HG03196 (cell line): ENCODE measurements at regions not wholly inside any gene's neighbourhood (a gene's known extent, or its start where the extent isn't known, plus 50 kb on each side); places are given as distances from the start of the nearest gene placed in this dataset.

ENCODE experiments used
- ATAC-seq: cut with Tn5 transposase; IDR thresholded peaks from one replicate; pipeline ENCODE4 v1.9.1; 2021; ENCODE audit not compliant: unreplicated experiment

DNA sequence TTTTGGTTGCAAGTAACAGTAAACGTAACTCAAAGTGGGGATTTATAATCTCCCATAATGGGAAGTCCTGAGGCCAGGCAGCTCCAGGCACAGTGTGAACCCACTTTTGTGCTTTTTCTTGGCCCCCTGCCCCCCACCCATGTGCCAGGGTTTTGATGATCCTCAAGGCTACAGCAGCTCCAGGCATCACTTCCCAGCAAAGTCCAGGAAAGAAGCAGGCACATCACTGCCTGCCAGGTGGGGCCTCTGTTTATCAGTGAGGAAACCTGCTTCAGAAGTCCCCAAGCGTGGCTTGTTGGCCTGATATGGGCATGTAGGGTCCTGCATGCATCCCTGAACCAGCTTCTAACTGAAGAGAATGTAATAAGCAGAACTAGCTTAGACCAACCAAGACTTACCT is 299.2 kb upstream of the SKOR2 start:
- no peak for ATAC-seq

DNA sequence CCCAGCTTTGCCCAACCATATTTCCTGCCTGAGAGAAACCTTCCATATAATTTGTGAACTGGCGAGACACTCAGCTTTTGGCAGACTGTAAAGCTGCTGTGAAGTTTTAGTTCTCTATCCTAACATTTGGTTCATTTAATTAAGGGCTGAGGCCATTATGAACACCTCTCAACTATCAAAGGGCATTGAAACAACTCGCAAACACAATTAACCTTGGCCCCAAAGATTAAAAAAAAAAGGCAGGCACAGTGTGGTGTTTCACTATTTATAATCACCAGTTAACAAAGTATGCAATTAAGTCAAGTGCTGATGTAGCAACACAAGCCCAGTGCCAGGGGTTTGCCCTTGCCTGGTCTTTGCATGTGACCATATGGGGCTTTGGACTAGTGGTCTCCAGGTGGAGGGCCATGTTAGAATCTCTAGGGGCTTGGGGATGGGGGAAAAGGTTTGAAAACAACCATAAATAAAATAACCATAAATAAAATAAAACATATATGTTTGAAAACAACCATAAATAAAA is 297.6 kb upstream of the SKOR2 start:
- no peak for ATAC-seq

DNA sequence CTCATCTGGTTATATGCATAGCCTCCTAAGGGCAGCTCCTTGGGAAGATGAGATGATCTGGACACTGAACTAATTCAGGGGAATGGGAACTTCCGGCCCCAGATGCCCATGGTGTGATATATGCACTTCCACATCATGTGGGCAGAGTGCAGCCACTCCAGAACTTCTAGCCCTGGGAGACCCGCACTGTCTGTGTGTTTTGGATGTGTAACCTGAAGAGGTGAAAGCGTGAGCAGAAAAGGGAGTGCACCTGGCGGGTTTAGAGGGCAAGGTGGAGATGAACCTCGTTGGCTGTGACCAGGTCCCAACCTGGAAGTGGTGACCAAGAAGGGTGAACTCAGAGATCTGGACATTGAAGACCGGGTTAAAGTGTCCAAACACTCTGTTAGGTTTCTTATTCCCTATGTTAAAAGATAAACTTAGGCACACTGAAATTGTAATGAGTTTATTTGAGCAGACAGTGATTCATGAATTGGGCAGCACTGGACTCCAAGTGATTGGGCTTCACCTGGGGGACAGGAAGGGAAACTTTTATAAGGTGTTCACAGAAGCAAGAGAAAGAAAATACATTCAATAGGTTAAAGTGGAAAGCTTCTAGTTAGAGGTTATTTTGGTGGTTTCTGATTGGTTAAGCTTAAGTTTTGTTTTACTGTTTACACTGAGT is 296.2 kb upstream of the SKOR2 start:
- no peak for ATAC-seq

GRCh38 chr18:47545613-47546012 is 294.2 kb upstream of the SKOR2 start:
- no peak for ATAC-seq

DNA sequence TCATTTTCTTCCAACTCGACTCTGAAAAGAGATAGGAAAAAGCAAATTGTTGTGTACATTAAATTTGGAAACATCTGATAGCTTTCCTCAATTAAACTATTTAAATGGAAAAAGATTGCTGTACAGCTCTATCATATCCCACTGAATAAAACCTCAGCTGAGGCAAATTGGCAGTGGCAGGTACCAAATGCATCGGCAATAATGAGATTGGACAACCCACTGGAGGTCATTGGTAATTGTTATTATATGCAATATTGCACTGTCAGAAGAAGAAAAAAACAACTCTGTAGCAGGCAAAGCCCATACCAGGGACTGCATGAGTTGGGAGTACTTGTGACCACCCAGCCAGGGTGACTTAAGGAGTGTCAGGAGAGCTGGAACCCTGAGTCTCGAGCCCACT is 291.6 kb upstream of the SKOR2 start:
- no peak for ATAC-seq

- no peak for ATAC-seq
These were observed 291.1 kb upstream of the SKOR2 start for GRCh38 chr18:47542551-47542950.

GRCh38 chr18:47531717-47532116 is 280.3 kb upstream of the SKOR2 start:
- ATAC-seq, result no peak

- ATAC-seq, result no peak
These were observed 279.2 kb upstream of the SKOR2 start for GRCh38 chr18:47530695-47531094.

GRCh38 chr18:47528343-47528742 is 276.9 kb upstream of the SKOR2 start:
- no peak for ATAC-seq

DNA sequence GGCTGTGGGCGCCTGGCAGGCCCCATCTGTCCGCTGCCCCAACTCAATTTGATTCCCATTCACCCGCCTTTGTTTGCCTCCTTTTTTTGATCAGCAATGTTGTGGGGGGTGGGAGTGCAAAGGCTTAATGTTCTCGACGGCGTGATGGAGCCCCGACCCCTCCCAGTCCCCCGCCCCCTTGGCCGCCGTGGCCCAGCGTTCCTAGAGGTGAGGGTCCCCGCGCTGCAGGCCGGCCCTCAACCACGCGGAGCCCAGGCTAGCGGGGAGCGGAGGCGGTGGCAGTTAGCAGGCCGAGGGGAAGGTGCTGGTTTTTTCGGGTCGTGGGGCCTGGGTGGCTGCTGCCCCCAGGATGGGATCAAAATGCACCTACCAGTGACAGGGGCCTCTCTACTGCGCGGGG is 274.7 kb upstream of the SKOR2 start:
- ATAC-seq, result no peak

GRCh38 chr18:47522359-47522758 is 270.9 kb upstream of the SKOR2 start:
- no peak for ATAC-seq

- ATAC-seq, result no peak
These were observed 268.8 kb upstream of the SKOR2 start for GRCh38 chr18:47520263-47520662.

DNA sequence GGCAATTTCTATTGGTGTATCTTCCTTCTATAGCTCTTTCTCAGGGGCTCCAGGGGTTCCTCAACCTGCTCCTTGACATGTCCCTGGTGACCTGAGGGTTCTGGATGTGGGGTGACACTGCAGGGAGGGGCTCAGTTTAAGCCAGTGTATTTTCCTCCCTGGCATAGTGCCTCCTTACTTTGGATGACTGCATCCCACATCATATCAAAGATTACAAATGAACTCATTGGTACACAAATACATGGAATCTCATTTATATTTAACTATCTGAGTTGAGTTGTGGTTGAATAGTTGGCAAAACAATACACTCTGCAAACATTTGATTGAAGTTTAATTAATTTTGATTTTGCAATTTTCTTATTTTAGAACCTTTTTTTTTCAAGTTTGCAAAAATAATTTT is 268.2 kb upstream of the SKOR2 start:
- no peak for ATAC-seq

DNA sequence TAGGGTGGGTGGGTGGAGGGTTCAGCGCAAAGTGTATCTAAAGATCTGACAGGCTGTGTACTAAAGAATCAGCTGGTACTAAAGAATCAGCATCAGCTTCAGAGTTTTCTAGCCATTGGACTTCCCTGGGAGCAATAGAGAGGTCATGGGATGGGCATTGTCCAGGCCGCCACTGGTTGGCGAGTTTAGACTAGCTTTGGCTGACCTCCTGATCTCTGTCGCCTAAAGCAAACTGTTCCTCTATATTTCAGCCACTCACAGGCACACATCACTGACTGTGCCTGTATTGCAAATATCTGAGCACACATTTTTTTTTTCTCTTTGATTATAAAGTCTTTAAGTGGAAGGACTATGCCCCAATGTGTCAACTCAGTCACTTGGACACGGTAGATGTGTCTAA is 267.8 kb upstream of the SKOR2 start:
- no peak for ATAC-seq

- no peak for ATAC-seq
These were observed 262.2 kb upstream of the SKOR2 start for GRCh38 chr18:47513614-47514013.

- no peak for ATAC-seq
These were observed 261.4 kb upstream of the SKOR2 start for GRCh38 chr18:47512726-47513435.

GRCh38 chr18:47512056-47512455 is 260.6 kb upstream of the SKOR2 start:
- ATAC-seq, result no peak

- no peak for ATAC-seq
These were observed 259.4 kb upstream of the SKOR2 start for GRCh38 chr18:47510831-47511230.

DNA sequence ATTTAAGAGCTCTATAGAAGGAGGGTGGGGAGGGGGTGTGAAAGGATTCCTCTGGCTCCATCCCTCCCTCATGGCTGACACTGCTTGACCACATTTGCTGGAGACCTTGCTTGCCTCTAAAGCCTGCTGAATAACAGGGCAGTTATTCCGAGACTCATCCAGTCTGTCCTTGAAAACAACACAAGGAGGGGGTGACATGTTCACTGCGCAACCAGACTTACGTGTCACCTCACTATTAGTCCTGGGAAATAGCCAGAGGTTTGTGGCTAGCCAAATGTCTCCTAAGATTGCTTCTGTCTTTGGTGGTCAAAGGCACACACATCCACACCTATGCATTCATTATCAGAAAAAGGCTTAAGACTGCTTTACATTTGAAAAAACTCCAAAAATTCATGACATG is 256.2 kb upstream of the SKOR2 start:
- no peak for ATAC-seq

- no peak for ATAC-seq
These were observed 255.4 kb upstream of the SKOR2 start for GRCh38 chr18:47506897-47507296.

DNA sequence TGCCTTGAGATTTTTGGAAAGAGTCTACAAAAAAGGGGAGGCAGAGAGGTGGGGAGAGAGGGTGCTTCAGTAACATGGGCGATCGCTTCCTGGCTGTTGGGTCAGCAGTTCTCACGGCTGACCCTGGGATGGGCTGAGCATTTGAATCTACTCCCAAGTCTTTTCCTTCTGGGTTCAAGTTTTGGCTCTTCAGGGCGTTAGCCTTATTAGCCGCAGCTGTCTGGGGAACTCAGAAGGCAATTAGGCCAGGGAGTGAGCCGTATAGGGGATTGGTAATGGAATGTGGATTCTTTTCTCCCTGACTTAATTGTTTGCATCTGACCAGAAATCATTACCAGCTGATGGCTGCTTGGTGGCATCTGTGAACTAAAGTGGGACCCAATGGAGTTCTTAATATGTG is 250.5 kb upstream of the SKOR2 start:
- no peak for ATAC-seq

DNA sequence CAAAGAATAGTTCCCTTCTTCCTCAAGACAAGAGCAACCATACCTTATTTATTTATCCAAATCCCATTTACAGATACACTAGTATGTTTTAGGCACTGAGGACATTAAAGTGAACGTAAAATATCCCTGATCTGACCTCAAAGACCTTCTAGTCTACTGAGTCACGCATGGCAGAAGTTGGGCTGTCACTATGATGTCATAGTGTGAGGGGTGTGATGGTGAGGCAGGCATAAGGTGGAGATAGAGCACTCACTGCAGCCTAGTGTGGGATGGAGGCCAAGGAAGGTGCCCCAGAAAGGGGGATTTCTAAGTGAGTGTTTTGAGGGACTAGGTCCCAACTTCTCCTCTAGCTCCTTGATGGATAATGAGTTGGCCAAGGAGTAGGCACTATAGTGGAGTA is 249.5 kb upstream of the SKOR2 start:
- ATAC-seq, result no peak

DNA sequence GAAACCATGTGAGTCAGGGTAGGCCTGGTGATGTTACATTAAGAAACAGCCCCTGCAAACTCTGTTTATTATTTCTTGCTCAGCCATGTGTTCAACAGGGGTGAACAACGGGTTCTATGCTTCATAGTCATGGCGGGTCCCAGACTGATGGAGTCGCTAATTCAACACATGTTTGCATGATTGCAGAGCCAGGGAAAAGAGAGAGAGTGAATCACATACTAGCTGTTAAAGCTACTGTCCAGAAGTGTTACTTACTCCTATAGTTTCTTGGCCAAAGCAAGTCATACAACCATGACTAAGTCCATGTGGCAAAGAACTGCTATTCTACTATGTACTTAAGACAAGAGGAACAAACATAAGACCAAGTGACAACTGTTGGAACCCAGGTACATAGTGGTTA is 241.2 kb upstream of the SKOR2 start:
- no peak for ATAC-seq
